AG08396 (cell line): ENCODE measurements at regions not wholly inside any gene's neighbourhood (a gene's known extent, or its start where the extent isn't known, plus 50 kb on each side); places are given as distances from the start of the nearest gene placed in this dataset.

Experiments used
- DNase-seq: peaks from one replicate; pipeline ENCODE4 v3.0.0; 2012; ENCODE audit warnings: low spot score, mixed read lengths

DNA sequence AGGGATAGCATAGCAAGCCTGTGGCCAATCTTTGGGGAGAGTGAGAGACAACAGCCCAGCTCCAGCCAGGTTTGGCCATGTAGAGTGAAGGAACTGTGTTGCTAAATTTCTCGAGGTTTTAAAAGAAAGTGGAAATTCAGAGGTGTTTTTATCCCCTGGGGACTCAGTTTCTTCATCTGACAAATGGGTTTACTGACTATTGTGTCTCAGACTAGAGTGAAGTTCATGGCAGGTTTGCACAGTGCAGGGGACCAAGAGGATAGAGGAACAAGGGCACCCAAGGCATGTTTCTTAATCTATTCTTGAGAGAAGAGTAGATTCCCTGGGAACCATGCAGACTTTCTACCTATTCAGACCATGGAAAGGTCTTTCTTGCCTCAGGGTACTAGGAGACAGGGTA lies 555.8 kb upstream of the C16orf82 start:
- no peak for DNase-seq

DNA sequence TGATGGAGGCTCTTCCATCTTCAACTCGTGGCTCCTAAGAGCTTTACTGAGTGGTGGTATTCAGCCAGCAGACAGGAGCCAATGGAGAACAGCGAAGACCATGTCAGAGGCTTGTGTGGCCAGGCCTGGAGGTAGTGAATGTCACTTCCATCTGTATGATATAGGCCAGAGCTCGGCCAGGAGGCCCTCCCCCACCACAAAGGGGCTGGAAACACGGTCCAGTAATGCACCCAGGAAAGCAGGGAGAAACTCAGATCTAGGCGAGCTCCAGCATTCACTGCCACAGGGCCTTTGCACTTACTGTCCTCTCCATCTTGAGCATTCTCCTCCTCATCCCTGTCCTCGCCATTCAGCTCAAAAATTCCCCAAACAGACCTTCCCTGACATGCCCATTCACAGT lies 555.3 kb upstream of the C16orf82 start:
- no peak for DNase-seq

DNA sequence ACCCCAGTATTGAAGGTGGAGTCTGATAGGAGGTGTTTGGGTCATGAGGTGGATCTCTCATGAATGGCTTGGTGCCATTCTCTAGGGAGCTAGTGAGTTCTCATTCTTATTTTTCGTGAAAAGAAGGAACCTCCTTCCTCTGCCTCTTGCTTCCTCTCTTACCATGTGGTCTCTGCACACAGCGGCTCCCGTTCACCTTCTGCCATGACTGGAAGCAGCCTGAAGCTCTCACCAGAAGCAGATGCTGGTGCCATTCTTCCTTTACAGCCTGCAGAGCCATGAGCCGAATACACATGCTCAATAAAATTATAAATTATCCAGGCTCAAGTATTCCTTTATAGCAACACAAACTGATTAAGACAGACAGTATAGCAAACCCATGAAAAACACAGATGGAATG lies 545.1 kb upstream of the C16orf82 start:
- DNase-seq = no peak

DNA sequence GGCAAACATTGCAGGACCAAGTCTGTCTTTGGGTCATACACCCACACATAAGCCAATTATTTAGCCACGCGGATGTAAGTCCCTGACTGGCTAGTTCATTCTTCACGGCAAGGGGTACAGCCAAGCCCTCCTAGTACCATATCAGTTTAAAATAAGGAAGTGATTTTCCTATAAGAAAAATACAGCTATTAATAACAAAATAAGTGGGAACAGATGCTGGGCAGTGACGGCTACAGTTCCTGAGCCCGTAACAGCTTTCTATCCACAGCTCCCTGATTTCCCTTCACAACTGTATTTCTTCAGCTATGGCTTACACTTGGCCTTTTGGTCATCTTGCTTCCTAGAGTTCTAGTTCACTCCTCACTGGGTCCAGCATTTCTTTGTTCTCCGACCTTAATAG lies 542.4 kb upstream of the C16orf82 start:
- DNase-seq = no peak

DNA sequence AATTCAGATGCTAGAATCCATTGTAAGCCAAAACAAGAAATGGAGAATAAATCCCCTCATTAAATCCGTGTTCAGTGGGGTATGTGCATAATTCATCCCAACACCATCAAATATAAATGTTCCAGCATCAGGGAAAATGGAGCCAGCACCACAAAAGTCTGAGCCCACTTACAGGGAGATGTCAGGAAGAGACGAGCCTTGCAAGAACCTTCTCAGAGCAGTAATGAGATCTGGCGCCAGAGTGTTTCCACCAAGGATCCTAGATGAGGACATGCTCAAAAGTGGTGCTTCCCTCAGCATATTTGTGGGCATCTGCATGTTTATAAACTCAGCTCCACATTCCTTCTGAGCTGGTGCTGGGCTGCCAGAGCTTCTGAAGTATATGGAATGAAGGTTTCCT lies 541.9 kb upstream of the C16orf82 start:
- no peak for DNase-seq

GRCh38 chr16:26525856-26526255 lies 540.9 kb upstream of the C16orf82 start:
- DNase-seq = no peak

DNA sequence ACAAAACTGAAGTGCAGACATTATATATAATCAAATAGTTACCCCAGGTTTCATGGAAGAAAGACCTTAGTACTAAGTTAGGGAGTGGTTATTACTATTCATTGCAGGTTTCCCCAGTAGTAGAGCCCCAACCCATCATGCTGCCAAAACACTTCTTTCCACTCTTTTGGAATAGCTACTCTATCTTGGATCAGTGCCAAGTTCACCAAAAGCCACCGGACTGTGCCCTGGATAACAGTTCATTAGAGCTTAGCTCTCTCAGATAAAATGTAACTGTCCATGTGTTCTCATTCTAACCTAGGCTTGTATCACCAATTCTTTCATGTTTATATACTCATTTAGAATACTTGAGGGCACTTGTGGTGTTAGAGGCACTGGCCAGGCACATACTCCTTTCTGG lies 540.1 kb upstream of the C16orf82 start:
- no peak for DNase-seq

DNA sequence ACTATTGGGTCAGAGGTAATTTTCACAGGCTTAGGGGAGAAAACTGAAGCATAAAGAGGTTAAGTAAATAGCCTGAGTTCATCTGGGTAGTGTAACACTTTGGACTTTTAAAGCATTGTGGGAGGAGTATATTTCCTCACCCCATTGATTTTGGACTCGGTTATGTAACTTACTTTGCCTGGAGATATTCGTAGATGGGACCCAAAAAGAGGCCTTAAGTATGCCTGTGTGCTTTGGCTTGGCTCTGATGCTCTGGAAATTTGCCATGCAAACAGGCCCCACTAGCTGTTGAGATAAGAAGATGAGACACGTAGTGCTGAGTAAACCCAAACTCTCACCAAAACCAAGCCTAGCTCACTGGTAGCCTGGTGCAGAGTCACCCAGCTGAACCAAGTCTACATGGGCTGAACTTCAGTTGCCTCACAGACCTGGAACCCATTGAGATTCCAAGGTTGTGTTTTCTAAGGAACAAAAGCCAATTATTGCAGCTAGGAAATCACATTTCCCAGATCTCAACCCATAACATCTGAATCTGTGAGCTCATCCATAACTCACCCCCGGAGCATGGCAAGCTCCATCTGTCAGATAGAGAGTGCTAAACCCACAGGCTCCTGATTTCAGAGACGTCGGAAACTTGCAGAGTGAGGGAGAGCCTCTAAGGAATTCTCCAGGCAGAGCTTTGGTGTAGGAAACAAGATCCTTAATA lies 536.0 kb upstream of the C16orf82 start:
- no peak for DNase-seq

DNA sequence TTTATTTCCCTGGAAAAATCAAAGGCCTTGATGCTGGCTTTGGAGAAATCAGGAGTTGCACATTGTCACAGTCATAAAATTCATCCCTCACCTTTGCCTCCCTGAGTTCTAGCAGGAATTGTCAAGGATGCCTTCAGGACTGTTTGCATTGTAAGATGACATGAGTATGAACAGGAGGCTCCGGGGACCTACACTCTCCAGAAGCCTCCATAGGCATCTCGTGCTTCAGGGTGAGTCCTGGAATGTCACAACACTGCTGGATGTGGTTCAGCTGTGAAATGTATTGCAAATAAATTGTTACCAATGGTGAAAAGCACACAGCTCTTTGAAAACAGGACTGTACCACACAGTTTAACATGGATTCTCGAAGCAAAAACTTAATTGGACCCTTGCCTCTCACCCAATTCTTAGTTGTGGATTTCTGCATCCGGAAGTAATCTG lies 535.4 kb upstream of the C16orf82 start:
- no peak for DNase-seq

- DNase-seq = no peak
These were observed 534.3 kb upstream of the C16orf82 start for GRCh38 chr16:26532456-26532855.

DNA sequence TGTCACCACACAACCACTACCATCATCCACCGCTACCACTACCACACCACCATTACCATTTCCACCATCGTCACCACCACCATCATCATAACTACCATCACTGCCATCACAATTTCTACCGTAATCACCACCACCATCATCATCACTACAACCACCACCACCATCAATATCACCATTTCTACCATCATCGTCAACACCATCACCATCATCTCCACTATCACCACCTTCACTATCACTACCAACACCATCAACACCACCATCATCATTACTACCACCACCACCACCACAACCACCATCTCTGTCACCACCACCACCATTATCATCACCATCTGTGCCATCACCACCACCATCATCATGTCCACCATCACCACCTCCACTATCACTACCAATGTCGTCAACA lies 524.5 kb upstream of the C16orf82 start:
- DNase-seq = no peak

DNA sequence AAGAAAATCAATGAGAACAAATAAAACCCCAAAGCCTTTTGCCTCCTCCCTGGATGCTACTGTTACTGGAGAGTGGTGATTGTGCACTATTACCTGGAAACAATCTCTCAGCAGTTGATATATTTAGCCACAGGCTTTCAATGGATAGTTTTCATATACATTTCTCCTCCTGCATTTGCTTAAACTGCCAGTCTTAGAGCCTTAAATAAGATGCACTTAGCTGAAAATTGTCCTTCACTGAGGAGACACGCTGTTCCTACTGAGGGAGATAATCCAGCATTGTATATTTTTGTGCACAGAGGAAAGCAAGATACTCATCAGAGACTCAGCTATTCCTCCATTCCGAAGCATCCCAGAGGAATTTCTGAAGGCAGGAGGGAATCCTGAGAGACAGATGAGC lies 520.2 kb upstream of the C16orf82 start:
- DNase-seq = no peak

- DNase-seq = no peak
These were observed 519.0 kb upstream of the C16orf82 start for GRCh38 chr16:26547681-26548080.

DNA sequence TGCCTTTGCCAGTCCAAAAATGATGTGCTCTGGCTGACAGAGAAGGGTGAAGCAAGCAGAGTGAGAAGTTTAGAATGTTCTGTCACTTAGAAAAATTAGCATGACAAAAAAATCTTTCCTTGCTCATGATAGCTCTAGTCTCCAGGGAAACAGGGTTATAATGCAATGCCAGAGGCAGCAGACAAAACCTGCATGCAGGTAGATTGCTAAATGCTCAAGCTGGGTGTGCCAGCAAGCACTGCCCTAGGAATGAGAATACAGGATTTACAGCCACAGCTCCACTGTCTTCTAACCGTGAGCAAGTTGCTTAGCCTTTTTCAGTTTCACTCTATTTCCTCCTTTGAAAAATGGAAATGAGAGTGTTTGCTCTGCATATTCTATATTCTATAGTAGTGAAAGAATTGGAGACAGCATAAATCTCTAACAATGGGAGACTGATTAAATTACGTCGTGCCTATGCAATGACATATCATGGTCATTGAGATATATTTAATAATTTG lies 516.6 kb upstream of the C16orf82 start:
- no peak for DNase-seq

GRCh38 chr16:26554030-26554429 lies 512.7 kb upstream of the C16orf82 start:
- no peak for DNase-seq

- DNase-seq = no peak
These were observed 505.4 kb upstream of the C16orf82 start for GRCh38 chr16:26561303-26561702.

DNA sequence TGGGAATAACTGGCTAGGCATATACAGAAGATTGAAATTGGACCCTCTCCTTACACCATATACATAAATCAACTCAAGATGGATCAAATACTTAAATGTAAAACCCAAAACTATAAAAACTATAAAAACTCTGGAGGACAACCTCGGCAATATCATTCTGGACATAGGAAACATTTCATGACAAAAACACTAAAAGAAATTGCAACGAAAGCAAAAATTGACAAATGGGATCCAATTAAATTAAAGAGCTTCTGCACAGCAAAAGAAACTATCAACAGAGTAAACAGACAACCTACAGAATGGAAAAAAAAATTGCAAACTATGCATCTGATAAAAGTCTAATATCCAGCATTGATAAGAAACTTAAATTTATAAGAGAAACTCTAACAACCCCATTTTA lies 503.7 kb upstream of the C16orf82 start:
- DNase-seq = no peak

DNA sequence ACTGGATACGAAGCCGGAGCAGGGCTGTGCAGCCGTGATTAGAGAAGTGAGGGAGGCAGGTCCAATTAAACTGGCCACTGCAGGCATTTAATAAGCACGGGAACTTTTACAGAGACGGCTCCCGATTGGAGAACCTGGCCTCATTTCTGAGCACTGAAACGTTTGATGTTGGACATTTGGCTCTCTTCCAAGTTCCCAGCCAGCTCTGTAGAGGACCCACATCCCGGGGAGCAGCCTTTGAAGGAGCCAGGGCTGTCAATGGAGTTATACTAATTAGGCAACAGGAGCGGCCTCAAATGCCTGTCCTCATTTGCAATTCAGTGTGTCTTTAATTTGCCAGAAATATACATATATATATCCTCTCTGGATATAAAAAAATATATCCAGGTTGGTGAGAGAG lies 499.4 kb upstream of the C16orf82 start:
- no peak for DNase-seq

GRCh38 chr16:26569793-26570192 lies 496.9 kb upstream of the C16orf82 start:
- no peak for DNase-seq

- DNase-seq = no peak
These were observed 488.0 kb upstream of the C16orf82 start for GRCh38 chr16:26578748-26579147.

- DNase-seq = no peak
These were observed 482.9 kb upstream of the C16orf82 start for GRCh38 chr16:26583803-26584202.

DNA sequence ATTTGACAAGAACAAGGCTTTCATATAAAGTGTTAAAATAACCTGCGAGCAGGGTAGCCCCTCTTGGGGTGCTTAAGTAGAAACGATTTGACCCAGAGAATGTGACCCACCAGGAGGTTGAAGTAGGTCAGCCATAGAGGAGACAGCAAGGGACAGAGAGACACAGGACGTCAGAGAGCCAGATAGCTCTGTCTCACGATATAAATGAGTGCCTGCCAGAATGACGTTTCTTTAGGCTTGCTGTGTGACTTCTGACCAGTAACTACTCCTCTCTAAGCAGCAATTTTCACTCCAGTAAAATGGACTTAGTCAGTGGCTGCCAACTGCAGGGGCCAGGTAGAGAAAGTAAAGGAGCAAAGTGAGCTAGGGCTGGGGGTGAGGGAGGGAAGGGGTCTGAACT lies 473.0 kb upstream of the C16orf82 start:
- DNase-seq = no peak

DNA sequence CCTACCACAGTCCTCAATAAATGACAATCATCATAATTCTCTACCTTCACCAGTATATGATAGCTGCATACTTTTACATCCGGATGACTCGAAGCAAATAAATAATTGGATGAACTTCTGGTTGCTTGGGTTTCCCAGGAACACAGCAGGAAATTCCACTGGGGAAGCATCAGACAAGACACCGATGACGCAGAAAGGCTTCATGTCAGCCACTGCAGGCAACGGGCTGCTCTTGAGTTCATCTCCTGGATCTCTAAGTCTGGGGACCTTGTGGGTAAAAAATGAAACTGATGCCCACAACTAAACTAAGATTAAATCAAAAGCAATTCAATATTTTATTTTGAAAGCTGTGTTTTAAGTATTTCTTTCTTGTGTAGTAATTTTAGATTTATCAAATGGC lies 472.1 kb upstream of the C16orf82 start:
- DNase-seq = no peak

- no peak for DNase-seq
These were observed 471.5 kb upstream of the C16orf82 start for GRCh38 chr16:26595199-26595598.
